ENCODE measurements at regions not wholly inside any gene's neighbourhood (a gene's known extent, or its start where the extent isn't known, plus 50 kb on each side); places are given as distances from the start of the nearest gene placed in this dataset.

DNA sequence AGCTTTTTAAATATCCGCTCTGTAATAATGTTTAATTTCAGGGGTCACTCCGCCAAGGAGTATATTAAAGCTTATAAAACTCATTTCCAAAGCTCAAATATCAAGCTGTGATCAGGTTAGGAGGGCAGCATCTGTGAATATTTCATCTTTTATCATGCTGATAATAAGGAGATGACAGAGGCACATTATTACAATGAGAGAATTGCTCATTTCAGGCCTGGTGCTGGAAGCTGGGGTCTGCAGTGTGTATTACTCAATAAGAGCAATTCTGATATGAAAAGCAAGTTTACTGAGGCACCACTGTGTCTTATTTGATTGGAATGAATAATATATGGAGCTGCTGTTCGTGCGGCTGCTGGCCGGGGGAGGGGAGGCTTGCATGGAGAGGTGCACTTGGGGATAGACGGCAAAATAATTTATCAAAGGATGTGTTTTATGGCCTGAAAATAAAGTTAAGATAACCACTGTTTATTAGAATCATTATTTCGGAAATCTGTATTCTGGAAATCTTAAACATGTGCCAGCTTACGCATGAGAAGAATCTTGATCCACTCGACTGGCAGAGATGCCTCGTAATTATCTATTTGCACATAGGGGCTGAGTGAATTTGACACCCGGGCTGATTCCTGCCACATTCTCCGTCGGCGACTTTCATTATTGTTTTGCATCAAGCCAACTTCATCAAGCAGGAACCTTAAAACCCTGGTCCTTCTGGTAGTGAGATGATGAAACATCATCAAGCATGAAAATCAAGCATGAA, 173.2 kb downstream of the RRAGC start:
- no peak for TF ChIP-seq POLR2A (IDR thresholded peaks at IDR 0.05; ENCODE audit: low read depth, low read length)
- FAIRE-seq (no peak), DNase-seq (ENCODE audit: insufficient read length, low spot score) (no peak)

DNA sequence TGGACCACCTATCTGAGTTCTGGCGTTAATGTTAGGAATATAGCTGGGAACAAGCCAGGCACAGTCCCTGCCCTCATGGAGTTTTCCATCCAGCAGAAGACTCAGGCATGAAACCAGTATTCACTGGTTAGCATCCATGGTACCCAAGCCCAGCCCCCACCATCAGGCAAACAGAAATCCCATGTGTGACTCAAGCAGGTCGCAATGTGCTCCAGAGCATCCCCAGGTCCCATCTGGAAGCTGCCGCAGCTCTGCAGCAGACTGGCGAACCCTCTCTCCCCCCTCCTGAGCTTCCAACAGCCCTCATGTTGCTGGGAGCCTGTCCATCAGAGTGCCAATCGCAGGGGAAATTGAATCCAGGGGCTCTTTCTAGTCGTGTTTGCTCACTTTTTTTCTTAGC, 174.2 kb downstream of the RRAGC start:
- FAIRE-seq (no peak), DNase-seq (ENCODE audit: insufficient read length, low spot score) (no peak)
- no peak for TF ChIP-seq POLR2A (IDR thresholded peaks at IDR 0.05; ENCODE audit: low read depth, low read length)

DNA sequence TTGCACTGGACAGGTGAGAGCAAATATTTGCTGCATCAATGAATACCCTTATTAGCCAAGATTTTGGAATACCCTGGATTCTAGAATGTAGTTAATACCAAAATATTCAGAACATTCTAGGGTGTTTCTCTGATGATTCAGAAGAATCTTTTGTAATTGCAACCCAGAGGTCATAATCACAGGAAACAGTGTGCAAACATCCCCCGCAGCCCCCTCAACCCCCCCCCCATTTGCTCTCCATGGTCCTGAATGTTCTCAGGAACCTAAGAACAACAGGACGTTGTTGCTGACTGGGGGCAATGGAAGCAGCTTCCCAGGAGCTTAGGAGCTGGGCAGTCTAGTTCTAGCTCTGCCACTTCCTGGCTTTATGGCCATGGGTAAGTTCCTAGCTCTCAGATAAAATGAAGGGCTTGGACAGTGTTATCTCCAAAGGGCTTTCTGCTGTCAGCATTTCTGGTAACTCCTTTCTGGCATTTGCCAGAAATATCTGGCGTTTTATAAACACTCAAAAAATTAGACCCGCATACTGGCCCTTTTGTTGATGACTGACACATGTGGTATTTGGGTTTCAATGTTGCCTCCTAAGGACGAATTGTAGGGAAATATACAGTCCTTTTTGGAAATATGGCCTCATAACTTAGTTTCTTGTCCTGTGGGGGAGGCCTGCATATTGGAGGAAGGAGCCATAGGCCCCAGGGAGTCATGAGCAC, 178.6 kb downstream of the RRAGC start:
- TF ChIP-seq POLR2A (IDR thresholded peaks at IDR 0.05; ENCODE audit: low read depth, low read length), result no peak
- DNase-seq (ENCODE audit: insufficient read length, low spot score), result no peak
- no peak for FAIRE-seq

DNA sequence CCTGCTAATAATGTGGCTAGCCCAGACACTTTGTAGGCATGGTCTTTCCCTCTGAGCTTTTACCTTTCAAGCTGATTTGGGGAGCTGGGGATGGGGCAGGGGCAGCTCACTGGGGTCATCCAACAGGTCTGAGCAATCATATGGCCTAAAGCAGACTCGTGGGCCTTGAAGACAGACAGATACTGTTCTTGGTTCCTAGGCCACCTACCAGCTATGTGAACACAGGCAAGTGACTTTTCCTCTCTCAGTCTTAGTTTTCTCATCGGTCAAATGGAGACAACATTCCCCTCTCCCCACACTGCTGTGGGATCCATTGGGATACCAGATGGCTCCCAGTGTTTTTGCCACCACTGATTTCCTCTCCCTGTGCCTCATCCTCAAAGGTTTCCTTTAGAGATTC, 181.8 kb downstream of the RRAGC start:
- FAIRE-seq (no peak), DNase-seq (ENCODE audit: insufficient read length, low spot score) (no peak)
- TF ChIP-seq POLR2A (IDR thresholded peaks at IDR 0.05; ENCODE audit: low read depth, low read length), result no peak

DNA sequence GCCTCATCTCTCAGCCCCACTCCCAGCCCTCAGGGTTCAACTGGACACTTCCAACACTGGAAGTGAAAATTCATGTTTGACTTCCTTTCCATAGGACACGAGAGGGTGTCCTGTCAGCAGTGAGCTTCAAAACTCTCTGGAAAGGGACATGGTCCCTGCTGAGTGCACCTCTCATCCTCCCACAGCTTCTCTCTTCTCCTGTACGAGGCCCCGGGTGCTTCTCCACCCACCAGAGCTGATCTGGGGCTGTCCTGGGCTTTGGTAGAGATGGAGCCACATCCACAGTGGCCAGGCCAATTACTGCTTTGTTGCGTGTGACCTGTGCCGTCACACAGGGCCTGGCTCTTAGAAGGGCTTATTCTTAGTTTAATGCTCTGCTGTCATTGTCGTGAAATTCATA, 182.3 kb downstream of the RRAGC start:
- FAIRE-seq (no peak), DNase-seq (ENCODE audit: insufficient read length, low spot score) (no peak)
- TF ChIP-seq POLR2A (IDR thresholded peaks at IDR 0.05; ENCODE audit: low read depth, low read length), result no peak

DNA sequence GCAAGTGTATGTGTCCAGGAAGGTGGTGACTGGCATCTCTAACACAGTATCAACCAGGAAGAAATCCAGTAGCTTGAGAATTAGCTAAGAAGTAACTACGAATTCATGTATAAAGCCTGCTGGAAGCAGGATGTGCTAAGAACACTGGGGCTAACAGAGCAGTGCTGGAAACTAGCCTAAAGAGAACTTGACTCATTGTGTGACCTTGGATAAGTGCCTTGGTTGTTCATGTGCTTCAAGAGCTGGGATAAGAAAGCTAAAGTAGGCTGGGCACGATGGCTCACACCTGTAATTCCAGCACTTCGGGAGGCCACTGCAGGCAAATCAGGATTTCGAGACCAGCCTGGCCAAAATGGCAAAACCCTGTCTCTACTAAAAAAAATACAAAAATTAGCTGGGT, 186.9 kb downstream of the RRAGC start:
- no peak for FAIRE-seq
- DNase-seq (ENCODE audit: insufficient read length, low spot score), result no peak
- TF ChIP-seq POLR2A (IDR thresholded peaks at IDR 0.05; ENCODE audit: low read depth, low read length), result no peak

DNA sequence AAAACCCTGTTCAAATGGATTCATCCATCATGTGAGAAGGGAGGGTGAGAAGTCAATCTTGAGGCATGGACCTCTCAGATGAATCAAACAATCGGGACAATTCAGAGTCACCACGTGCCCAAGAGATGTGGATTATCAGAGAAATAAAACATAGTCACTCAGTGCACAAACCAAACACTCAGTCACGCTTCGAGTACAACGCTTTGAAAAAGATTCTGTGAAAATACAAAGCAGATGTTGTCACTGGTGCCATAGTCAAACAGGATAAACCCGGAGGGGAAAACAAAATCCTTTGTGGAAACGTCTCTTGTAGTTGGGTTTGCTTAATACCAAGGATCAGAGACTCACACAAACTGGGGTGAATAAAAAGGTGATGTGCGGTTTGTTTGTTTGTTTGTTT, 188.4 kb downstream of the RRAGC start:
- no peak for TF ChIP-seq POLR2A (IDR thresholded peaks at IDR 0.05; ENCODE audit: low read depth, low read length)
- DNase-seq (ENCODE audit: insufficient read length, low spot score) (no peak), FAIRE-seq (no peak)

DNA sequence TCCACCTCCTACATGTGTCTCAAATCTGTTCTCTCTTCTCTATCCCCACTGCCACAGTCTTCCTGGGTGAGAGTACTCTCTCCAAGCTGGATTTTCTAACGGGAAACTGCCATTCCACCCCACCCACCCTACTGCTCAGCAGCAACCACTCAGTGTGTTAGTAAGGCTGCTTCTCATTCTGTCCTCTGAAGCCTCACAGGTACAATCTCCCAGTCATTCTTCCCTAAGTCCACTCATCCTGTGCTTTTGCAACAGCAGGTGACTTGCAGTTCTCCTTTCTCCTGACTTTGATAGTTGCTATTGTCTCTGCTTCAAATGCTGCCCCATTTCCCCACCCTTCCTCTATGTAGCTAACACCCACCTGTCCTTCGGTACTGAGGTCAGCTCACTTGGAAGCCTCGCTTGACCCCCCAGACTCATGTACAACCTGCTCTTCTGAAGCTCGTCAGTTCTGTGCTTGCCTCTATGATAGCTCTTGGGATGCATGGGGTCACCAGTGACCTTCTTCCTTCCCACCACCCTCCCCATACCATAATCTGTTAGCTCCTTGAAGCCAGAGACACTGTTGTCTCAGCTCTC, 188.9 kb downstream of the RRAGC start:
- no peak for TF ChIP-seq POLR2A (IDR thresholded peaks at IDR 0.05; ENCODE audit: low read depth, low read length)
- FAIRE-seq, result no peak
- DNase-seq (ENCODE audit: insufficient read length, low spot score), result no peak

DNA sequence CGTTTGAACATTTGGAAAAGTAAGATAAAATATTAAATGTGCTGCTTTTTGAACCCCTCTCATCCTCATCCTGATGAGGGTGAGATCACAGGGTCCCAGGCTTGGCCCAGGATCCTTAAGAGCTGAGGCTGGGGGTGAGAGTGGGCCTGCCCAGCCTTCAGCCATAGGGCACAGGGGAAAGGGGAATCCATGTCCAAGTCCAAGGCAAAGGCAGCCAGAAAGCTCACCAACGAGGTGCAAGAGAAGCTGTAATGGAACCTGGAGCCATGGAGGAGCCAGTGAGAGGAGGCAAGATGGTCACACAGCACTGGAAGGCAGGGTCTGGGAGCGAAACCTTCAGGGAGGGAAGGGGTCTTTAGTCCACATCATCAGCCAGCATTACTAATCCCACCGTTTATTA, 191.9 kb downstream of the RRAGC start:
- no peak for FAIRE-seq
- TF ChIP-seq POLR2A (IDR thresholded peaks at IDR 0.05; ENCODE audit: low read depth, low read length), result no peak
- no peak for DNase-seq (ENCODE audit: insufficient read length, low spot score)

DNA sequence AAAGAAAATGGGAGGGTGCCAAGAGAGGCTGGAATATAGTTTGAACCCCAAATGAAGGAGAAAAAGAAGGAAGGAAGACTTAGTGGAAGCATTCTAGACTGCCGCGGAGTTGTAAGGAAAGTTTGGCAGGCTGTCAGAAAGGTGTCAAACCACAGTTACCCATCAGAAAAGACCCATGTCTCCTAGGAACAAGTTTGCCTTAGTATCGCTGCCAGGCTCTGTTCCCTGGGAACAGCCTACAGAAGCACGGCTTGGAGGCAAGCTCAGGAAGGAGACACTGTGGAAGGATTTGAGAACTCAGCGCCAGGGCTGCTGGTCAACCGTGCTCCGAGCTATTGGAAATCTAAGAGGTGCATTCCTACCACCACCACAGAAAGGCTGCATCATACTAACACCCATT, 197.4 kb downstream of the RRAGC start:
- FAIRE-seq (no peak), DNase-seq (ENCODE audit: insufficient read length, low spot score) (no peak)
- no peak for TF ChIP-seq POLR2A (IDR thresholded peaks at IDR 0.05; ENCODE audit: low read depth, low read length)

DNA sequence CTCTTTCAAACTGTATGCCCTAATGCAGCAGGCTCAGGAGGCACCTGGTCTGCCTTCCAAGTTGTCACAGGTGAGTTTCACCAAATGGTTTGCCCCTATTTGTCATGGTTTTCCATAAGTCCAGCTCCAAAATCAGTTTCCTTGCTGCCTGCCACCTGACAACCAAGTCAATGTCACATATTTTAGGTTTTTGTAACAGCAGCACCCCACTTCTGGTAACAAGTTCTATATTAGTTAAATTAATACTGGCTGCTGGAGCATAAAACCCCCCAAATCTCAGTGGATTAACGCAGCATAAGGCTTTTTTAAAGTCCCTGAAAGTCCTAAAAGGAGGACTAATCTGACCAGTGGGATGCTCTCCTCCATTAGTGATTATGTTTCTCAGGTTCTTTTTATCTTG, 200.7 kb downstream of the RRAGC start:
- TF ChIP-seq POLR2A (IDR thresholded peaks at IDR 0.05; ENCODE audit: low read depth, low read length), result no peak
- DNase-seq (ENCODE audit: insufficient read length, low spot score), result no peak
- no peak for FAIRE-seq

DNA sequence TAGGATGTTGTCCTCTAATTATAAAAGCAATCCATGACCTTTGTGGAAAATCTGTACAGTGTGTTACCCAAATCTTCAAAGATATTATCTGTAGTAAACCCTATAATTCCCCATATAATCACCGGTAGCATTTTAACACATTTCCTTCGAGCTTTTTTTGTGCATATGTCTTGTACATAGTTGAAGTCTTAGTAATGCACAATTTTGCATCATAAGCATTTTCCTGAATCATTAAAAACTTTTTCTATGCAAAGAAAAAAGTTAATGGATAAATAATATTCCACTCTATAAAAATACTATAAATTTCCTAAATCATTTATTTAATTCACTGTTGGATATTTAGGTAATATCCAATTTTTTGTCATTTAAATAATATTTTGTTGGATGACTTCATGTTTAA, 201.7 kb downstream of the RRAGC start:
- DNase-seq (ENCODE audit: insufficient read length, low spot score) (no peak), FAIRE-seq (no peak)
- no peak for TF ChIP-seq POLR2A (IDR thresholded peaks at IDR 0.05; ENCODE audit: low read depth, low read length)

DNA sequence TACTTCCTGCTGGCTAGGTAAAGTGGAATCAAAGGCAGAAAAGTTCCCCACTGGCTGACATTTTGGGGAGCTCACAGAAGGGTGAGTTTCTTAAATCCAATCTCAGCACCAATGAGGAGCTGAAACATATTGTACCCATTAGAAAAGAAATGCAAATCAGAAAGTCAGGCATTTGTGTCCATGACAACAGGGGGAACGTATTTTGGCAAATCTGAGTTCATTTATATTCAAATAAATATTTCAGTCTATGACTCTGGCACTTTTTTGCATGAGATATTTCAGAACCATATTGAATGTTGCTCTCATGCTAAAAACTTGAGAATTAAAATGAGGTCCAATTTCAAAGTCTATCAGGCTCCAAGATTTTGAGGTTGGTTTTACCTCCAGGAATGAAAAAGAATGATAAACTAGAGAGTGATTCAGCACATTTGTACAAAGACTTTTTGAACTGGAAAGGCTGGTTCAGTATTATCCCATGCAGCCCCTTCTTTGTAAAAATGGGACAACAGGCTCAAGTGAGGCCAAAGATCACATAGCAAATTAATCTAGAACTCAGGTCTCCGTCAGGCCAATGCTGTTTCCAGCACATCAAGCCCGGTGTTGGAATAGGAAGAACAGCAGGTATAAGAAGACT, 202.2 kb downstream of the RRAGC start:
- no peak for DNase-seq (ENCODE audit: insufficient read length, low spot score)
- FAIRE-seq, result no peak

DNA sequence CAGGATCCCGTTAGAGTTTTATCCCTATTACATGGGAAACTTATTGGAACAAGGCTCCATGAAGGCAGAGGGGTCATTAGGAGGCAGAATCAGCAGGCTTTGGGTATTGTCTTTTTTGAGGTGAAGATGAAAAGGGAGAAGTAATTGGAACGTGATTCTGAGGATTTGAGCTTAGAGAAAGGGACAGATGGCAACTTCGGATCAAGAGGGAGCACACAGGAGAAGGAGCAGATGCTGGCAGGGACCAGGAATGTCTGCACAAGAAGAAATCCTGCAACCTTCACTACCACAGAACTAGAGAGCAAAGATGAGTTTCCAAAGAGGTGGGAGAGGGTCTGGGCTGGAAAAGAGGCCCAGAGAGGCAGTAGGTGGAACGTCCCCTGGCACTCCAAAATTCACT, 202.8 kb downstream of the RRAGC start:
- no peak for TF ChIP-seq POLR2A (IDR thresholded peaks at IDR 0.05; ENCODE audit: low read depth, low read length)
- DNase-seq (ENCODE audit: insufficient read length, low spot score) (no peak), FAIRE-seq (no peak)

More for the DNA sequence above, 202.2 kb downstream of the RRAGC start:
- TF ChIP-seq POLR2A (IDR thresholded peaks at IDR 0.05; ENCODE audit: low read depth, low read length), result no peak

Measured in H54 (cell line).